NCI-H2081 treated with DMSO at 0.1 percent for 48 hours (cell line): ENCODE measurements at regions not wholly inside any gene's neighbourhood (a gene's known extent, or its start where the extent isn't known, plus 50 kb on each side); places are given as distances from the start of the nearest gene placed in this dataset.
A peak's percentile ranks its signal among the peaks of the same experiment; 100 is the strongest.

Source experiments
- DNase-seq: peaks from one replicate; lab custom pipeline; 2025; lab: John Stamatoyannopoulos, UW

DNA sequence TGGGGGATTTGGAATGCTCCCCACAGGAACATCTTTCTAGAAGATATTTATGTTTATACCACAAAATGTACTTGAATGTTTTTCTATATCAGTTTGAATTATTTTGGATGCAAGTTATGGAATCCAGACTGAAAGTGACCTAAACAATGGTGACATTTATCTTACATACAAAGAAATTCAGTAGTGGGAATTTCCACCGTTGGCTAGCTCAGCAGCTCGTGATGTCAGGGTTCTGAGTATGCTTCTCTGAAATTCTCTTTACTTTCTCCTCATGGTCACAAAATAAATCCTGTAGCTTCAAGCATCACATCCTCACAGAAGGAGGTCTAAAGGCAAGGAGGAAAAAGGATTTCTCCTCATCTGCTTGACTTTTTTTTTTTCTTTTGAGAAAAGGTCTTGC lies 105.3 kb downstream of the AKAIN1 start:
- DNase-seq, result no peak

DNA sequence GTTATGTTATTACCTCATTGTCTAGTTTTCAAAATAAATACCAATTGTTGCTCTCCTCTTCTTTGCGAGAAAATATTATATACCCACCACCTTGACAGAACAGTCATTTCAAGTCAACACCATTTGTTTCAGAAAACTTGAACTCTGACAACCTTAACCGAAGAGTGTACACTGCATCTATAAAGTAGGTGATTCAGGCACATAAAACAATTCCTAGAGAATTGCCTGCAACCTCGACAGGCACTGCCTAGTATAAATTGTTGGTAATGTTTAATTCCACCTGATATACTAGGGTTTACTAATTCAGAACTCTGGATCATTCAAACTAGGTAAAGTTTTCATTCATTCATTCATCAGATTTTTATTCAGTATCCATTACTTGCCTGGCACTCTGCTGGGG lies 121.8 kb downstream of the AKAIN1 start:
- DNase-seq, result no peak

DNA sequence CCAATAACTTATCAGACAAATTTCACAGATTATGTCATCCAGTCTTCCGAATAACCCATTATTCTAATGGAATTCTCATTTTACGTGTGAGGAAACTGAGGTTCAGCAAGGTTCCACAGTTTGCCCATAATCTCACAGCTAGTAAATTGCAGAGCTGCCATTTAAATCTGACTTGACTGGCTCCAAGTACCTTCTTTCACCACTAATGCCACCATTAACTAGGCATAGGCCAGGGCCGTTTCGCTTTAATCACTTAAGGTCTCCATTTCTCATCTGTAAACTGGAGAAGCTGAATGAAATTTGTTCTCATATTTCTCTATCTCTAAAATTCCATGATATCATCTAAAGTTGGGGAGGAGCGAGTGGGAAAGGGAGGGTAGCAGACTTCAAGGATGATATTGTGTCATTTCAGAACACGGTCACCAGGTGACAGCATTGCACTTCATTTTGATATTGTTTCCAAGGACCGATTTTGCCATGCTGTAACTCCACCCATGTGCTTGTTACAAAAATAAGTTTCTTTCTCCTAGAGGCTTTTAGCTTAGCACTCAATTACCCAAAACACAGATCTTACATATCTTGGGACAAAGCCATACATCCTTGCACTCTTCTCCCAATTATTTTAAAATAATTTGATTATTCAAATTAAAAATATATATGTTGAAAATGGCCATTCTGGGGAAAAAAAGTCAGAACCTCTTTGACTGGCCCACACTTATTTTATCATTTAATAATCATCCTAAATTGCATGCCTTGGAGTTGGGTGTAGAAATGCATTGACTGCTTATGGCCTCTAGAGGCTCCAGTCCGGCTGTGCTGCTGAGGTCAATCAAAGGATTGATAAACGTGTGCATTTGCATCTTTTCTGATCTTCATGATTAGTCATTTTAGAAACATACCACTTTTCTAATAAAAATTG lies 123.8 kb downstream of the AKAIN1 start:
- peak; percentile 18 for DNase-seq

DNA sequence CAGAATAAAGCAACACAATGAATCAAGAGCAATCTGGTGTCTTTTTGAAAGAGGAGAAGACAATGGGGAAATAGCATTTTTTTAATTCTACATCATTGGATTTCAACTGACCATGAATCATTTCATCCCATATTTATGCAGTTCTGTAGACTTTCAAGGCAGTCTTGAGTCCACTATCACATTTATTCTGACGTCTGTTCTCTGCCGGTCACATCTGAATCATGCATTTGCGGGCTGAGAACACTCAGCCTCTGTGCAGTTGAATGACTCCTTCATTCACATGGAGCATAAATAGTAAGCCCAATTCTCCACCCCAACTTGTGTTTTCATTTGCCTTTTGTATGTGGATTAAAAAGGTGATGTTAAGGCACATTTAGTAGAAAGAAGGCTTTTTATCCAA lies 128.2 kb downstream of the AKAIN1 start:
- DNase-seq, result no peak

DNA sequence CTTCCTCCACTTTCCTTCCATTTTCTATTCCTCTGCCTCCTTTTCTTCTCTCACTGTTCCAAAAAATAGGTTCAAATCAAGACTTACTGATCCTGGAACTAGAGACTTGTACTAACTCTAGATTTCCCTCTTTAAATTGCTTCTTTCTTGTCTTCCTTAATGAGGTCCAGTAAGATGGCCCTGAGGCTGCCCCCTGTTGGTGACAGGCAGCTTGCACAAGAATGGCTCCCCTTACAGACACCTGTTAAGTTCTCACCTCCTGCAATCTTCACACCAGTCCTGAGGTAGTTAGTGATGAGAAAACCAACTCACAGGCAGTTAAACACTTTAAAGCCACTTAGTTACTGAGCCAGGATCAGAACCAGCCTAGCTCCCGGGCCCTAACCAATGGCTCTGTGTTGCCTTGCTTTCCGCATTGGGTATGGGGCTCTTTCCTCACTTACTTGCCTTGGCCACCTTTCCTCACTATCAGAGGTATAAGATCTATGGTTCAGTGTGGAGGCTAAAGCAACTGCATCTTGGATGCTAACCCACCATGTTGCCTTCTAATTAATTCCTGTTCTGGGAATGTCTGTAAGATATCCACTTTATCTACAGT lies 130.6 kb downstream of the AKAIN1 start:
- DNase-seq, result no peak

DNA sequence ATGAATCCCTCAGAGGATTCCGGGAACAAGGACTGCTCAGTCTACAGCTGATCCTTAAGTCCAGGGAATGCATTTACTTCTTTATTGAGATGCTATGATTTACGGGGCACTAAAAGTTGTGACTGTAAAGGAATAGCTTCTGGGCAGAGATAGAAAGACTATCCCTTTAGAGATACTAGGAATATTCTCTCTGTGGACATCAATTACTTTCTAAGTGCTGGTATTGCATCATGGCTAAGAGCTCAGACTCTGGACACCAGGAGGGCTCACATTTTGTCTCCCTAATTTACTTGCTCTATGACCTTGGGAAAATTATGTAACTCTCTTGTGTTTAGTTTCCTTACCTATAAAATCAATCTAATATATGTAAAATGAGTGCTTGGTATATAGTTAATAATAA lies 131.4 kb downstream of the AKAIN1 start:
- no peak for DNase-seq

DNA sequence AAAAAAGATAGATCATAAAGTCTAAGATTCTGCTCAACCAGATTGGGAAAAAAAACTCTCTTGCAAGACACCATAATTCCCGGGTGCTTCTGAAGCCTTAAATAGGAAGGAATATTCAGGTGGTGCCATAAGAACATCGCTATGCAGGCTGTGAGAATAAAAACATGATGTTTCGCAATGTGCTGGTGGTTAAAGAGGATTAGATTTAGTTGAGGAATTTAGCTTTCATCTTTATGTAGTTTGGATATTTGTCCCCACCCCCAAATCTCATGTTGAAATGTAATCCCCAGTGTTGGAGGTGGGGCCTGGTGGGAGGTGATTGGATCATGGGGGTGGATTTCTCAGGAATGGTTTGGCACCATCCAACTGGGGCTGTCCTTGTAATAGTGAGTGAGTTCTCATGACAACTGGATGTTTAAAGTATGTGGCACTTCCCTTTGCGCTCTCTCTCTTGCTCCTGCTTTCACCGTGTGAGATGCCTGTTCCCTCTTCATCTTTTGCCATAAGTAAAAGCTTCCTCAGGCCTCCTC lies 132.2 kb downstream of the AKAIN1 start:
- no peak for DNase-seq

DNA sequence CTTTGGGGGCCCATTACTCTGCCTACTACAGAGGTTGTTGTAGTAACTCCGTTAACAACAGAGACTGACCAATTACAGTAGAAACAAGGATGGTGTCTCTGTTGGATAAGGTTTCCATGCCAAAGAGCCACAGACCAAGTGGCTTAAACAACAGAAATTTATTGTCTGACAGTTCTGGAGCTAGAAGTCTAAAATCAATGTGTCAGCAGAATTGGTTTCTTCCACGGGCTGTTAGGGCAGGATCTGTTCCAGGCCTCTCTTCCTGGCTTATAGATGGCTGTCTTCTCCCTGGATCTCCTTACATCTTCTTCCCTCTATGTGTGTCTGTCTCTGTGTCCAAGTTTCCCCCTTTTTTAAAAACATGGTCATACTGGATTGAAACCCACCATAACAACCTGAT lies 135.3 kb downstream of the AKAIN1 start:
- DNase-seq, result no peak

DNA sequence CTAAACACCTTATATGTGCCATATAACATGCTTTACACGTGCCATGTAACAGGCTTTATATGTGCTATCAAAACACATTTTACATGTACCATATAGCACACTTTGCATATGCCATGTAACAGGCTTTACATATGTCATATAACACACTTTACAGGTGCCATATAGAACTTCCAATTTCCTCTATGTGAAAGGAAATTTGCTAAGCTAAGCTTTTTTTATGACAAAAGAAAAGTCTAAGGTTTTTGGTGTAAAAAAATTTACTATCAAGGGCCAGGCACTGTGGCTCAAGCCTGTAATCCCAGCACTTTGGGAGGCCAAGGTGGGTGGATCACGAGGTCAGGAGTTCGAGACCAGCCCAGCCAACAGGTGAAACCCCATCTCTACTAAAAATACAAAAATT lies 136.5 kb downstream of the AKAIN1 start:
- DNase-seq, result no peak

DNA sequence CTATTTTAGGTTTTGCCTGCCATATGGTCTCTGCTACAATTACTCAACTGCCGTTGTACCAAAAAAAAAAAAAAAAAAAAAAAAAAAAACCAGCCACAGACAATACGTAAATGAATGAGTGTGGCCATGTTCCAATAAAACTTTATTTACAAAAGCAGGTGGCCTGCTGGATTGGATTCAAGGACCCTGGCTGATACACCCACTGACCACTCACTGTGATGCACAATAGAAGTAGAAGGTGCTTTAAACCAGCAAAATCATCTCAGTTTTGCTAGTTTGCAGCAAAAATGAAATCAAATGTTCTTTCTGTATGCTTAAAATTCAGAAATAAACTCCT lies 137.4 kb downstream of the AKAIN1 start:
- DNase-seq, result no peak

DNA sequence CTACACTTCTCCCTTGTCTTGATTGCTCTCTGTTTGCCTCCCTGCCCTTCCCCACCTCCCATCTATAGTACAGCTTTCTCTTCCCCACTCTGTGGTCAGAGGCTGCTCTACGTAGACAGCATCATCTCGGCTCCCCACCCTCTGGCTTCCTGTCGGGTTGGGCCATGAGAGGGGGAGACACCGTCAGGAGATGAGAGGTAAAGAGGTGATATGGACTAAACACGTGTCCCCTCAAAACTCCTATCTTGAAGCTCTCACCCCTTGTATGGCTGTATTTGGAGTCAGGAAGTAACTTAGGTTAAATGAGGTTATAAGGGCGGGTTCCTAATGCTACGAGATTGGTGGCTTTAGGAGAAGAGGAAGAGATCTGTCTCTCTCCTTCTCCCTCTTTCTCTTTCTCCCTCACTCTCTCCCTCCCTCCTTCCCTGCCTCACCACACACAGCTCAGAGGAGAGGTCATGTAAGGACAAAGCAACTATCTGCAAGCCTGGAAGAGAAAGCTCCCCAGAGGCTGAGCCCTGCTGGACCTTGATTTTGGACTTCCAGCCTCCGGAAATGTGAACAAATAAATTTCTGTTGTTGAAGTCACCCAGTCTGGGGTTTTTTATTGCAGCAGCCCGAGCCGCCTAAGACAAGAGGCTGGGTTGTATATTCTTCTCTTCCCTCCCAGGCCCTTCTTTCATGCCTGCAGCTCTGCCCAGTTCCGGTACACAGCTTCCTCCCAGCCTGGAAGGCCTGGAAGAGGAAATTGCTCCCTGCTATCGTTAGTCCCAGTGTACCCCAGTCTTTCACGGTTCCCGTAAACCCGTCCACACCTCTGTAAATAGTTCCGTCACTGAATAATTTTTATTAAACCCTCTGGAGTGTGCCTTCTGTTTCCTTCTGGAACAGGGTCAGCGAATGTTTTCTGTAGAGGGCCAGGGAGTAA lies 138.0 kb downstream of the AKAIN1 start:
- no peak for DNase-seq

DNA sequence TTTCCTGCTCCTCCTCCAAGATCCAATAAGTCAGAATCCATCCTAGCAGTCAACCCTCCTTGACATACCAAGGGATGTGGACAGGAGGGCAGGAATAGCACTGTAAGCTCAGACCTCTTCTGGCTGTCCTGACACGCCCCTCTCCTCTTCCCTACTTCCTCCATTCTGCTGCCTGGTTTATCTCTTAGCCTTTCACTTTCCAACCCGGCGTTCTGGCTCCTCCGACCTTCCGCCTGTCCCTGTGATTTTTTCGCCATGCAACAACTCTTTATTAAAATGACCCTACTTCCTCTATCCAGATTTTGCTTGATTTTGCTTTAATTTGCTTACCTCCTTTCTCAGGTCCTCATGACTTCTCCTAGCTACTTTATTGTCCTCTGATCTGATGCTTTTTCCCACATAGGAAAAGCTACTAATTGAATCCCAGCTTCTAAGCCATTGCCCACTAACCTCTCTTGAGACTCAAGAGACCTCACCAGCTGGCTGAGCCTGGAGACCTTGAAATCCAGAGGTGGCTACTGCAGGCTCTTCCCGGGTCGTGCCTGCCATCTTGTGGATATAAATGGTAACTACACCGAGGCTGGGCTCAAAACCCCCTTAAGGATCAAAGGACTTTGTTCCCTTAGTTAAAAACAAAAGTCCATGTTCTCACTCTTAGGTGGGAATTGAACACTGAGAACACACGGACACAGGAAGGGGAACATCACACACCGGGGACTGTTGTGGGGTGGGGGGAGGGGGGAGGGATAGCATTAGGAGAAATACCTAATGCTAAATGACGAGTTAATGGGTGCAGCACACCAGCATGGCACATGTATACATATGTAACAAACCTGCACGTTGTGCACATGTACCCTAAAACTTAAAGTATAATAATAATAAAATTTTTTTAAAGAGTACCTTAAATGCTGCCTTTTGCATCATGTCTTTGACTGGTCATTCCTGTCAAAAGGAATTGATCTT lies 139.4 kb downstream of the AKAIN1 start:
- no peak for DNase-seq

DNA sequence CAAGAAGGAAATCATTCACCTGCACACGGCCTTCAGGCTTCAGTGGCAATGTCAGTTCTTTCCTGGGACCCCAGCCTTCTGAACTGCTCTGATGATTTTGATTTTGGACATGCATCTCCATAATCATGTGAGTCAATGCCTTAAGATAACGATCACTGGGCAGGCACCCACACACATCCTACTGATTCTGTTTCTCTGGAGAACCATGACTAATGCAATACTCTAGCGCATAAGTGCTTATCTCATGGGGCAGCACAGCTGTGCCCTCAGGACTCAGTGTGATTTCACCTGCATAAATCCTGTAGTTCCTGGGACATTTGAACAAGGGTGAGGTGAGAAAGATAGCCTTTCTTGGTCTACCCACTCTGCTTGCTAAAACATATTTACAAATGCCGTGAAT lies 144.6 kb downstream of the AKAIN1 start:
- DNase-seq, result no peak

DNA sequence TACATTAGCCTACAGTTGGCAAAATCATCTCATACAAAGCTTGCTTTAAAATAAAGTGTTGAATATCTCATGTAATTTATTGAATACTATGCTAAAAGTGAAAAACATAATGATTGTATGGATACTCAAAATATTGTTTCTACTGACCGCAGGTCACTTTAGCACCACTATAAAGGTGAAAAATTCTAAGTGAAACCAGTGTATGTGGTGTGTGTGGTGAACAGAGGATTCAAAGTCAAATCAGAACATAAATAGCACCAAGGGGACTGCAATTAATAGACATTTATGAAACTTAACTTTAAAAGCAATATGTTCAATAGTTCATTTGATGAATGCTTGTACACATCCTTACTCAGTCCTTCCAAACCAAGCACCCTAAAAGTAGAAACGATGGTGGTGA lies 145.8 kb downstream of the AKAIN1 start:
- DNase-seq, result no peak

DNA sequence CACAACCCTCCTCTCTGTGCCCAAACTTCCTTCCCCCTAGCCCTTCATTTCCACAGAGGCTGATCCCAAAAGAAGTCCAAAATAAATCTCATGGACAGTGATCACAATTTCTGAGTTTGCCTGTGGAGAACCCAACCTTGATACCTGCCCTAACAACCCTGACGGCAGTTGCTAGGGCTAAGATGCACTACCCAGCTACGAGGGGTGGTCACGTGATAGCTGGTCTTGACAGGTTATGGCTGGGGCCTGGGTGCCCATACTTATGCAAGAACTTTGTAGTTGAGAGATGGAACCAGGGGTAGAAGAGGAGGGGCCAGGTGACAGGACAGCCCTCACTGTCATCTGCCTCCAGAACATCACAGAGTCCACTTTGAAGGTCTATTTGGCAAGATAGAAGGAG lies 147.9 kb downstream of the AKAIN1 start:
- DNase-seq, result no peak

DNA sequence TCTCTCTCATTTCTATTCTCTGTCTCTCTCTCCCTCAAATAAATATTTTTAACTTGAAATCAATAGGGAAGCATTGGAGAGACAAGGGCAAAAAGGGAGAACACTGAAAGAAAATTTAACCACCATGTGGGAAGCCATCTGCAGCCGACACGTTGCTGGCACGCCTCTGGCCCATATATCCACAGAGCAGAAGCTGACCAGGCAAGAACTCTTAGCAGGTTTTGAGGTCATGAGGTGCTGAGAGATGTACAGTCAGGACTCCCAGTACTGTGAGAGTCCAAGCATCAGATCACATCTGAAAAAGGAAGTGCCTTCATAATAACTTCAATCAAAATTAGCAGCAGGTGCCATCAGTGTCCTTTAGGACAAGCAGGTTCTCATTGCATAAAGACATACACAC lies 156.6 kb downstream of the AKAIN1 start:
- DNase-seq, result no peak

DNA sequence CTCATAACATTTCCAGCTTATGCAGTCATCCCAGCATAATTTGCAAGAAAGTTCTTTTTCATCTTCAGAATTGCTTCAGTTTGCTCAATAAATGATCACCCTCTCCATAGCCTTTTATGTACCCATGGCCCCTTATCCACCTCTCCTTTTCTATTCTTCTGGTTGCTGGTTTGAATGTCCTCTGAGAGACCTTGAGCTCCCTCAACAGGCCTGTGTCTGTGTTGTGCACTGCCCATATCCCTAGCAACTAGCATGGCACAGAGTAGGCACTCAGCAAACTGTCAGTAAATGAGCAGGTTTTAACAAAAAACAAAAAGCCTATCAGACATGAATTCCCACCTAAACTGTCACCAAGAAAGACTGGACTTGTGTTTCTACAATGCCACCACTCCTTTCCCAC lies 160.5 kb downstream of the AKAIN1 start:
- DNase-seq, result no peak

DNA sequence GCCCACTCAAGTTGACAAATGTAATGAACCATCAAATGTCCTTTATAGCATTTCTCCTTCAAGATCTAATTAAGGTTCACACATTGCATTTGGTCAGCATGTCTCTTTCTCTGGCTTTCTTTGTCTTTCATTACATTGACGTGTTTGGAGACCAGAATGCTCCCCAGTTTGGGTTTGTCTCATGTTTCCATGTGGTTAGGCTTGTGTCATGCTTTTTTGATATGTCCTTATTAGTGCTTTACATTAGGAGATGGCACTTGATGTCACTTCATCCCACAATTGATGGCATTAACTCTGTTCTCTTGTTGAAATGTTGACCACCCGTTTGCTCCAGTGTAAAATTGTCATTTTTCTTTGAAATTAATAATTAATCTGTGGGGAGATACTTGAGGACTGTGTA lies 165.8 kb downstream of the AKAIN1 start:
- no peak for DNase-seq

DNA sequence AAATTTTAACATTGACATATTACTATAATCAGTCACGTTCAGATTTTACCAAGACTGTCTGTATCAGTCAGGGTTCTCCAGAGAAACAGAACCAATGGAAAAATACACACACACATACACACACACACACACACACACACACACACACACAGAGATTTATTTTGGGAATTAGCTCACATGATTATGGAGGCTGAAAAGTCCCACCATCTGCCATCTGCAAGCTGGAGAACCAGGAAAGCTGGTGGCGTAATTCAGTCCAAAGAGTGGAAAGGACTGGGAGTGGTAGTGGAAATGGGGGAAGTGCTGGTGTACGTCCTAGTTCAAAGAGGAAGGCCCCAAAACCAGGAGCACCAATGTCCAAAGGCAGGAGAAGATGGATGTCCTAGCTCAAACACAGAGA lies 166.4 kb downstream of the AKAIN1 start:
- no peak for DNase-seq

DNA sequence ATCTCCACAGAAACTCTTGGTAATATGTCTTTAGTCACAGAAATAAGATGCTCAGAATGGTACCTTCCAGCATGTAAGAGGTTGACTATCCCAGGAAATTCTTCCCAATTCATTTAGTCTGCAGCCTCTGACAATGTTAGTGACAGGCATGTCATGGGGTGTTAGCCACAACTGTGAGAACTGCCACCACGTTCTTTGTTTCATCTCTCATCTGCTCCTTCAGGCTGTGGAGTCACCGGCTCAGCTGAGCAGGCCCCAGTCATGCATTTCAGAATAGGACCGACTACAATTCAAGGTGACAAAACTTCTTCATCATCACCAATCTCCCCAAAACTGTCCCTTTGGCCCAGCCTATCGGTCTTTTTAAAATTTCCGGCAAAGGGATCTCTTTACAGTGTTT lies 167.5 kb downstream of the AKAIN1 start:
- no peak for DNase-seq

DNA sequence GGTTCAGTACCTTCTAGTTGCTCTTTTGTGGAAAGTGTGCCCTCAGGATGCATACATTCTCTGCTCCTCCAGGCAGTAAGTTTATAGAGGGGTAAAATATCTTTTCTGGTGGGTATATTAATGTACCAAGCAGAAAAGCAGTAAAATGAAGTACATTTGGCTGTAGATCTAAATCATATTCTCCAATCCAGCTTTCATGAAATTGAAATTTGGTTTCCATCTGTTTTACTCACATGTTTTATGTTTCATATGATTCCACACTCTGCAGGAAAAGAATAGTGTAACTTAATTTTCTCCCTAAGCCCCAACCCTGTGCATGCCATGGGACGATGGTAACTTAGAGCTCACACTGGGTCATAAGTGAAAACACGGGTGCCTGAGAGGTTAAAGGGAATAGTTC lies 172.3 kb downstream of the AKAIN1 start:
- no peak for DNase-seq
